GM12874 (cell line): ENCODE measurements at regions not wholly inside any gene's neighbourhood (a gene's known extent, or its start where the extent isn't known, plus 50 kb on each side); places are given as distances from the start of the nearest gene placed in this dataset.

Source experiments
- TF ChIP-seq, protein P1 (sequence below): IDR thresholded peaks from 2 replicates; pipeline ENCODE4 v1.5.1; 2011; ENCODE audit warnings: low read depth, mild to moderate bottlenecking, control low read depth, low read length, moderate library complexity; ENCODE audit not compliant: insufficient read depth

DNA sequence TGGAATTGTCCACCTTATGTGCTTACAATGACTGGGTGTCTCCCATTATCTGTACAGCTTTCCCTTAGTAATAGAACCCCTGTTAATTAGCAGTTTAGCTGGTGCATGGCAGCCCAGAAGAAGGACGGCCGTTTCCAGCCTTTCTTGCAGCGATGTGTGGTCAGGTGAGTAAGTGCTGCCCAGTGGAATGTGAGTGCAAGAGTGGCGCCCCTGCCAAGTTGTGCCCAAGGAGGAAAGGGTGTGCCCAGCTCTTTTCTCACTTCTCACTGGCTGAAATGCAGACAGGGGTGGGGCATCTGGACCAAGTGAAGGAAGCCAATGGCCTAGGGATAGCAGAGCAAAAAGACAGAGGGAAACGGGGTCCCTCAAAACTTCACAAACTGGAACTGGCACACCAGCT lies 296.8 kb downstream of the PREX1 start:
- TF ChIP-seq, protein P1, sequence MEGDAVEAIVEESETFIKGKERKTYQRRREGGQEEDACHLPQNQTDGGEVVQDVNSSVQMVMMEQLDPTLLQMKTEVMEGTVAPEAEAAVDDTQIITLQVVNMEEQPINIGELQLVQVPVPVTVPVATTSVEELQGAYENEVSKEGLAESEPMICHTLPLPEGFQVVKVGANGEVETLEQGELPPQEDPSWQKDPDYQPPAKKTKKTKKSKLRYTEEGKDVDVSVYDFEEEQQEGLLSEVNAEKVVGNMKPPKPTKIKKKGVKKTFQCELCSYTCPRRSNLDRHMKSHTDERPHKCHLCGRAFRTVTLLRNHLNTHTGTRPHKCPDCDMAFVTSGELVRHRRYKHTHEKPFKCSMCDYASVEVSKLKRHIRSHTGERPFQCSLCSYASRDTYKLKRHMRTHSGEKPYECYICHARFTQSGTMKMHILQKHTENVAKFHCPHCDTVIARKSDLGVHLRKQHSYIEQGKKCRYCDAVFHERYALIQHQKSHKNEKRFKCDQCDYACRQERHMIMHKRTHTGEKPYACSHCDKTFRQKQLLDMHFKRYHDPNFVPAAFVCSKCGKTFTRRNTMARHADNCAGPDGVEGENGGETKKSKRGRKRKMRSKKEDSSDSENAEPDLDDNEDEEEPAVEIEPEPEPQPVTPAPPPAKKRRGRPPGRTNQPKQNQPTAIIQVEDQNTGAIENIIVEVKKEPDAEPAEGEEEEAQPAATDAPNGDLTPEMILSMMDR, result no peak

DNA sequence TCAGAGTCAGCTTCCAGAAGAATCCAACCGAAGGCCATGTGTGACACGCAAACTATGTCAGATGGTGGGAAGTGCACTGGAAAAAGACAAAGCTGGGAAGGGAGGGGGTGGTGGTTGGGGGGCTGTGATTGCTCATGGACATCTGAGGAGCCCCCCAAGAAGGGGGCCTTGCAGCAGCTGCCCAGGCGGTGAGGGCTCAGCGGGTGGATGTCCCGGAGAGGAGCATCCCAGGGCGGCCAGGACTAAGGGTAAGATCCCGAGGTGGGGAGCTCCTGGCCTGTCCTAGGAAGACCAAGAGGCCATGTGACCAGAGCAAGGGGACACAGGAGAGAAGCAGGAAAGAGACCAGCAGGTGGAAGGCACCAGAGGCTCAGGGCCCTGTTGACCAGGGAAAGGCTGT lies 299.5 kb downstream of the PREX1 start:
- TF ChIP-seq, protein P1, result no peak

DNA sequence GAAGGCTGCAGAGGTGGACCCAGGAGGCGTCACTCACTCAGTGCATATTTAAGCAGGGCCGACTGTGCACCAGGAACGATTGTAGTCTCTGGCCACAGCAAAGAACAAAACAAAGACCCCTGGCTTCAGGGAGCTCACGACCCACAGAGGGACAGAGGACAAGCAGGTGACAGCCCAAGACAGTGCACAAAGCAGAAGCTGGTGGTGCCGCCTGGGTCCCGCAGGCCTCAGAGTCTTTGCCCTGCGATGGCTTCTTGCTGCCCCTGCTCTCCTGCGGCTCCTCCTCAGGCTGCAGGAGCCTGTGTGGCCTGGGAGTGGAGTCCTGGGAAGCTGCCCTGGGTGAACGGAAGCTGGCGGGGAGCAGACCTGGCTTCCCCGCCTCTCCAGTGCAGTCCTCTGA lies 300.0 kb downstream of the PREX1 start:
- TF ChIP-seq, protein P1, result no peak

DNA sequence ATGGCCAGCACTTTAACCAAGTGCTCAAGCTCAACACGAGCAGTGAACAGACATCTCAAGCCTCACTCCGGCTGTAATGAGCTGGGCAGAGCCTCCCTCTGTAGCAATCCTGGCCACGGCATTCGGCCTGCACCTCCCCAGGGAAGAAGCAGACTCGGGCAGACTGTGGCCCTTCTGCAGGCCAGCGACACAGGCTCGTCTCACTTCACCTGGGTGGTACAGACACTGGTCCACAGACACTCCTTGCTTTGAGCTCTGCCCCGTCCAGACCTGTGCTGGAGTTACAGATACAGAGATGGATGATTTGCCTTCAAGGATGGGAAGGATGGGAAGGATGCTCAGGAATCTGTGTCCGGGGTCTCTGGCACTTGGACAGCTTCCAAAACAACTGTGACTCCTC lies 300.9 kb downstream of the PREX1 start:
- TF ChIP-seq, protein P1, result no peak

DNA sequence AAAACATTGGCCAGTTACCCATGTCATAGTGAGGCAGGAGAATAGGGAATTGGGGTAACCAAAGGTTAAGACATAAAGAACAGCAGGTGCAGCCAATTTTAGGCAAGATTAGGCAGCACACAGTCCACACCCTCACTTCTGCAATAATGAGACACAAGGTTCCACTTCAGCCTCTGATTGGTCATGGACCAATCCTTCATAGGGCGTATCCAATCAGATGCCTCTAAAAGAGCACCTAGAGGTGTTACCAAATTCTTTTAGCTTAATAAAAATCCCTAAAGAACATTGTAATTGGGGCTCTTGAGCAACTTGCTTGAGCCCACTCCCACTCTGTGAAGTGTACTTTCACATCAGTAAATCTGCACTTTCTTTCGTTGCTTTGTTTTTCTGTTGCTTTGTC lies 302.4 kb downstream of the PREX1 start:
- TF ChIP-seq, protein P1, result no peak

DNA sequence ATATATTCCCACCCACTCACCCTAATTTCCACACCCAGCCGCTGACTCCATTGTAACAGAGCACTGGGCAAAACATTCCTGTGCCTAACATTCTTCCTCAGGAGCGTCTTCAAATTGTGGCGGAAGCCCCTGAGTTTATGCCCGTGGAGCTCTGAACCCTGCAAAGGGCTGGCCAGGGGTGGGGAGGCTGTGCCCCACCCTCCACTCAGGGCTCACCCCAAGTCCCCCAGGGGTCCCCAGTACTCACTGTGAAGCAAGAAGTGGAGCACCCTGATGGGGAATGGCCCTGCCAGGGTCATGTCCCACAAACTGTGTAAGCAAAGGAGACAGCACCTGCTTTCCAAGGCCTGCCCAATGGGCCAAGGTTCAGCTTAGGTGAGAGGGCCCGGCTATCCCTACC lies 303.2 kb downstream of the PREX1 start:
- TF ChIP-seq, protein P1, result no peak

DNA sequence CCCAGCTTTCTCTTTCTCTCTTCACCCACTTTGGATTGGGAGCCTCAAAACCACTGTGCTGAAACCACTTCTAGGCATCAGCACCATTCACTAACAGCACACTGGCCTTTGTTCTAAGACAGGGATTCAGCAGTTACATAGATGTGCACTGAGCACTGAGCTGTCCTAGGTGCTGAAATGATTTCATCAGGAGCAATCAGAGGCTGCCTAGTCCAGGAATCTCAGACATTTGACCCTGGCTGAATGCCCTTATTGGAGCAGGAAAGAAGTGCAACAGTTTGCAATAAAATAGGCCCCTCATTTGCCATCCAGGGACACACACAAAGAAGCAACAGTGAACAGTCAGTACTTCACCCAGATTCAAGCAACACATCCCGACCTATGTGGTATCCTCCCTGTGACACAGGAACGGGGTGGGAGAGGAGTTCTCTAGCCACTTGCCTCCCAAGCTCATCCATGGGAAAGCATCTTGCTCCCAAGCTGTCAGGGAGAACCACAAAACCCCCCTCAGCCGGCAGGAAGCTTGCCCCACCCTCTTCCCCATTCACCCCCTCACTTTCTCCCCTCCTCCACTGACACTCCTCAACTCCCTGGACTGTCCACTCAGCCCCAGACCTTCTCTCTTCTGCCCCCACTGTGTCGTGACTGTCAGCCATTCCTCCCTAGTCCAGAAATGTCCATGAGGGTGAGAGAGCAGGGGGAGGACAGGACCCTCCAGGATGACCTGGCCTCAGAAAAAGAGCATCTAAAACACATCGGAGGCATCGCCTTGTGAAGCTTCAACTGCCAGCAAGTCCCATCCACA lies 304.4 kb downstream of the PREX1 start:
- TF ChIP-seq, protein P1, result no peak
